Esophagus (tissue), 2 donors: ENCODE measurements at regions not wholly inside any gene's neighbourhood (a gene's known extent, or its start where the extent isn't known, plus 50 kb on each side); places are given as distances from the start of the nearest gene placed in this dataset.

Source experiments
- H3K27ac ChIP-seq, 2 donors: one replicate each; pipeline ENCODE4 v1.5.1; 2013; ENCODE audit warnings: low read depth in 2 of 2, mild to moderate bottlenecking in 2 of 2, inconsistent platforms in 1 of 2, low read length in 1 of 2, moderate library complexity in 1 of 2
- H3K27me3 ChIP-seq, 2 donors: one replicate each; pipeline ENCODE4 v1.6.1; 2013; ENCODE audit warnings: low read length in 2 of 2, control low read depth in 1 of 2, mild to moderate bottlenecking in 1 of 2; ENCODE audit not compliant: insufficient read depth in 2 of 2, control insufficient read depth in 1 of 2
- H3K36me3 ChIP-seq, 2 donors: one replicate each; pipeline ENCODE4 v1.6.1; 2013; ENCODE audit warnings: low read length in 1 of 2; ENCODE audit not compliant: control insufficient read depth in 2 of 2, insufficient read depth in 2 of 2
- H3K4me1 ChIP-seq, 2 donors: one replicate each; pipeline ENCODE4 v1.6.1; 2013; ENCODE audit warnings: low read length in 1 of 2; ENCODE audit not compliant: control insufficient read depth in 2 of 2, insufficient read depth in 2 of 2
- H3K4me3 ChIP-seq, 2 donors: one replicate each; pipeline ENCODE4 v1.5.1; 2013; ENCODE audit warnings: low read length in 2 of 2, mild to moderate bottlenecking in 2 of 2, low read depth in 1 of 2, moderate library complexity in 1 of 2
- H3K9me3 ChIP-seq, 2 donors: one replicate each; pipeline ENCODE4 v1.6.1; 2013; ENCODE audit warnings: mild to moderate bottlenecking in 2 of 2, low read depth in 1 of 2, low read length in 1 of 2, moderate library complexity in 1 of 2; ENCODE audit not compliant: control insufficient read depth in 2 of 2, insufficient read depth in 1 of 2
- WGBS, 2 donors: extraction: QIAGEN DNeasy Blood & Tissue Kit; methylation state at CpG; one replicate each; pipeline ENCODE4 v1.1.7; 2013; 5-methylcytosine and 5-hydroxymethylcytosine counted together
- donor health status: healthy with polysubstance abuse.
- donor health status: Bipolar disorder and iron deficiency.

- Histone ChIP-seq H3K4me1 (no peaks in the 10 kb centered on the region), H3K27me3 (no peaks in the 10 kb centered on the region), H3K4me3 (no peak overlapping the region), H3K27ac (no peak overlapping the region), H3K36me3 (no peaks in the 10 kb centered on the region), H3K9me3 (no peaks in the 10 kb centered on the region)
- WGBS, 2 donors, result 81 to 86% methylated on average over 2 of the region's 2 CpGs
These were observed 346.2 kb upstream of the MMS22L start for GRCh38 chr6:97629180-97629579.

- no peaks in the 10 kb centered on the region for H3K4me1 ChIP-seq
- no peak overlapping the region for H3K4me3 ChIP-seq
- 61 to 74% methylated on average over 1 of the region's 1 CpG for WGBS, 2 donors
- no peaks in the 10 kb centered on the region for H3K9me3 ChIP-seq
- no peak overlapping the region for H3K27ac ChIP-seq
- H3K27me3 ChIP-seq, result no peaks in the 10 kb centered on the region
- H3K36me3 ChIP-seq, result no peaks in the 10 kb centered on the region
These were observed 347.6 kb upstream of the MMS22L start for GRCh38 chr6:97630604-97631003.

GRCh38 chr6:97632341-97632740, 349.3 kb upstream of the MMS22L start:
- Histone ChIP-seq H3K4me3 (no peak overlapping the region), H3K36me3 (no peaks in the 10 kb centered on the region), H3K27ac (no peak overlapping the region), H3K27me3 (no peaks in the 10 kb centered on the region), H3K9me3 (no peaks in the 10 kb centered on the region), H3K4me1 (no peaks in the 10 kb centered on the region)
- 89 to 93% methylated on average over 1 of the region's 1 CpG for WGBS, 2 donors

- Histone ChIP-seq H3K36me3 (no peaks in the 10 kb centered on the region), H3K27ac (no peak overlapping the region), H3K27me3 (no peaks in the 10 kb centered on the region), H3K9me3 (no peaks in the 10 kb centered on the region), H3K4me1 (no peaks in the 10 kb centered on the region), H3K4me3 (no peak overlapping the region)
- WGBS, 2 donors, result 86% methylated on average over 1 of the region's 1 CpG
These were observed 356.7 kb upstream of the MMS22L start for GRCh38 chr6:97639702-97640101.

GRCh38 chr6:97644353-97644752, 361.3 kb upstream of the MMS22L start:
- no peak overlapping the region for H3K27ac ChIP-seq
- H3K27me3 ChIP-seq, result no peaks in the 10 kb centered on the region
- H3K36me3 ChIP-seq, result no peaks in the 10 kb centered on the region
- H3K4me1 ChIP-seq, result no peaks in the 10 kb centered on the region
- no peaks in the 10 kb centered on the region for H3K9me3 ChIP-seq
- H3K4me3 ChIP-seq, result no peak overlapping the region
- whole genome bisulfite sequencing, 2 donors, result 72 to 75% methylated on average over 2 of the region's 2 CpGs

GRCh38 chr6:97645757-97646156, 362.7 kb upstream of the MMS22L start:
- no peaks in the 10 kb centered on the region for H3K27me3 ChIP-seq
- H3K27ac ChIP-seq, result no peak overlapping the region
- H3K9me3 ChIP-seq, result no peaks in the 10 kb centered on the region
- no peaks in the 10 kb centered on the region for H3K4me1 ChIP-seq
- no peak overlapping the region for H3K4me3 ChIP-seq
- WGBS, 2 donors, result 61% methylated on average over 2 of the region's 2 CpGs
- no peaks in the 10 kb centered on the region for H3K36me3 ChIP-seq

- Histone ChIP-seq H3K27ac (no peak overlapping the region), H3K27me3 (no peaks in the 10 kb centered on the region), H3K36me3 (no peaks in the 10 kb centered on the region), H3K9me3 (no peaks in the 10 kb centered on the region), H3K4me3 (no peak overlapping the region), H3K4me1 (no peaks in the 10 kb centered on the region)
These were observed 370.1 kb upstream of the MMS22L start for GRCh38 chr6:97653076-97653475.

GRCh38 chr6:97653517-97653916, 370.5 kb upstream of the MMS22L start:
- no peak overlapping the region for H3K4me3 ChIP-seq
- H3K9me3 ChIP-seq, result no peaks in the 10 kb centered on the region
- no peak overlapping the region for H3K27ac ChIP-seq
- H3K4me1 ChIP-seq, result no peaks in the 10 kb centered on the region
- H3K36me3 ChIP-seq, result no peaks in the 10 kb centered on the region
- no peaks in the 10 kb centered on the region for H3K27me3 ChIP-seq

GRCh38 chr6:97654674-97655073, 371.7 kb upstream of the MMS22L start:
- Histone ChIP-seq H3K4me1 (no peaks in the 10 kb centered on the region), H3K4me3 (no peak overlapping the region), H3K27me3 (no peaks in the 10 kb centered on the region), H3K9me3 (no peaks in the 10 kb centered on the region), H3K27ac (no peak overlapping the region), H3K36me3 (no peaks in the 10 kb centered on the region)
- WGBS, 2 donors, result 90 to 94% methylated on average over 3 of the region's 3 CpGs

GRCh38 chr6:97656236-97656635, 373.2 kb upstream of the MMS22L start:
- WGBS, 2 donors, result 30 to 45% methylated on average over 1 of the region's 1 CpG
- H3K27me3 ChIP-seq, result no peaks in the 10 kb centered on the region
- H3K4me1 ChIP-seq, result no peaks in the 10 kb centered on the region
- H3K27ac ChIP-seq, result no peak overlapping the region
- no peaks in the 10 kb centered on the region for H3K9me3 ChIP-seq
- H3K36me3 ChIP-seq, result no peaks in the 10 kb centered on the region
- no peak overlapping the region for H3K4me3 ChIP-seq
